ENCODE measurements at regions not wholly inside any gene's neighbourhood (a gene's known extent, or its start where the extent isn't known, plus 50 kb on each side); places are given as distances from the start of the nearest gene placed in this dataset.

- intact Hi-C loops (cut with micrococcal nuclease), result no loop called here
- Histone ChIP-seq H3K27ac (ENCODE audit: low read depth, low read length) (no peak overlapping the region), H3K9me3 (ENCODE audit: control insufficient read depth in 1 of 2, low read length in 2 of 2) (no peaks in the 10 kb centered on the region), H3K4me1 (ENCODE audit: insufficient read depth, low read length) (no peaks in the 10 kb centered on the region), H3K4me3 (ENCODE audit: low read length in 2 of 2) (no peak overlapping the region), H3K27me3 (ENCODE audit: insufficient read depth, low read length) (no peaks in the 10 kb centered on the region), H3K36me3 (ENCODE audit: insufficient read depth, low read length) (no peaks in the 10 kb centered on the region)
- no peaks in the 10 kb centered on the region for H3K4me1 Mint-ChIP-seq
- CTCF ChIA-PET (ENCODE audit: partially characterized antibody), result no interaction called here
- no peak for DNase-seq
- H3K4me3 Mint-ChIP-seq, result no peak overlapping the region
- no peak overlapping the region for H3K27ac Mint-ChIP-seq
- peaks cover 0 to 2% of the 10 kb centered on the region in 2 donors for H3K27me3 Mint-ChIP-seq
- no peaks in the 10 kb centered on the region for H3K36me3 Mint-ChIP-seq
- peaks cover 0 to 3% (median 0%) of the 10 kb centered on the region in 8 donors for H3K9me3 Mint-ChIP-seq
- POLR2A ChIA-PET (ENCODE audit: partially characterized antibody), result no interaction called here
Observed at GRCh38 chr12:58588770-58589169, 331.5 kb downstream of the LRIG3 start.

GRCh38 chr12:58592475-58593207 is 327.7 kb downstream of the LRIG3 start:
- H3K9me3 ChIP-seq (ENCODE audit: control insufficient read depth in 1 of 2, low read length in 2 of 2), result no peaks in the 10 kb centered on the region
- no peak overlapping the region for H3K27ac ChIP-seq (ENCODE audit: low read depth, low read length)
- no peak for DNase-seq
- Mint-ChIP-seq H3K27me3 (no peaks in the 10 kb centered on the region), H3K36me3 (no peaks in the 10 kb centered on the region), H3K27ac (no peak overlapping the region), H3K4me3 (no peak overlapping the region), H3K4me1 (no peaks in the 10 kb centered on the region), H3K9me3 (peaks cover 0 to 6% (median 0%) of the 10 kb centered on the region in 8 donors)
- ChIA-PET POLR2A (ENCODE audit: partially characterized antibody) (no interaction called here), CTCF (ENCODE audit: partially characterized antibody) (no interaction called here)
- intact Hi-C loops (cut with micrococcal nuclease), result no loop called here
- H3K4me1 ChIP-seq (ENCODE audit: insufficient read depth, low read length), result no peaks in the 10 kb centered on the region
- no peaks in the 10 kb centered on the region for H3K36me3 ChIP-seq (ENCODE audit: insufficient read depth, low read length)
- no peaks in the 10 kb centered on the region for H3K27me3 ChIP-seq (ENCODE audit: insufficient read depth, low read length)
- no peak overlapping the region for H3K4me3 ChIP-seq (ENCODE audit: low read length in 2 of 2)

GRCh38 chr12:58593557-58594304 is 326.6 kb downstream of the LRIG3 start:
- intact Hi-C loops (cut with micrococcal nuclease), result no loop called here
- Mint-ChIP-seq H3K4me1 (no peaks in the 10 kb centered on the region), H3K27ac (no peak overlapping the region), H3K9me3 (peaks cover 0 to 6% (median 0%) of the 10 kb centered on the region in 8 donors), H3K4me3 (no peak overlapping the region), H3K27me3 (no peaks in the 10 kb centered on the region), H3K36me3 (no peaks in the 10 kb centered on the region)
- no peaks in the 10 kb centered on the region for H3K36me3 ChIP-seq (ENCODE audit: insufficient read depth, low read length)
- no peaks in the 10 kb centered on the region for H3K27me3 ChIP-seq (ENCODE audit: insufficient read depth, low read length)
- DNase-seq, result peak in 1 of 5 donors; percentile 32
- no peaks in the 10 kb centered on the region for H3K4me1 ChIP-seq (ENCODE audit: insufficient read depth, low read length)
- no peak overlapping the region for H3K27ac ChIP-seq (ENCODE audit: low read depth, low read length)
- no peaks in the 10 kb centered on the region for H3K9me3 ChIP-seq (ENCODE audit: control insufficient read depth in 1 of 2, low read length in 2 of 2)
- ChIA-PET POLR2A (ENCODE audit: partially characterized antibody) (no interaction called here), CTCF (ENCODE audit: partially characterized antibody) (no interaction called here)
- no peak overlapping the region for H3K4me3 ChIP-seq (ENCODE audit: low read length in 2 of 2)

- POLR2A ChIA-PET (ENCODE audit: partially characterized antibody), result no interaction called here
Observed at GRCh38 chr12:58596381-58596780, 323.9 kb downstream of the LRIG3 start.

GRCh38 chr12:58601529-58601928 is 318.8 kb downstream of the LRIG3 start:
- Histone ChIP-seq H3K4me3 (ENCODE audit: low read length in 2 of 2) (no peak overlapping the region), H3K27me3 (ENCODE audit: insufficient read depth, low read length) (no peaks in the 10 kb centered on the region), H3K27ac (ENCODE audit: low read depth, low read length) (no peak overlapping the region), H3K36me3 (ENCODE audit: insufficient read depth, low read length) (no peaks in the 10 kb centered on the region), H3K4me1 (ENCODE audit: insufficient read depth, low read length) (no peaks in the 10 kb centered on the region), H3K9me3 (ENCODE audit: control insufficient read depth in 1 of 2, low read length in 2 of 2) (no peaks in the 10 kb centered on the region)
- Mint-ChIP-seq H3K27ac (no peak overlapping the region), H3K36me3 (no peaks in the 10 kb centered on the region), H3K4me1 (no peaks in the 10 kb centered on the region), H3K27me3 (peaks cover 0 to 3% of the 10 kb centered on the region in 2 donors), H3K9me3 (peaks cover 0 to 4% (median 1%) of the 10 kb centered on the region in 8 donors), H3K4me3 (no peak overlapping the region)
- POLR2A ChIA-PET (ENCODE audit: partially characterized antibody), result no interaction called here
- DNase-seq, result no peak
- CTCF ChIA-PET (ENCODE audit: partially characterized antibody), result no interaction called here
- intact Hi-C loops (cut with micrococcal nuclease), result no loop called here

More at GRCh38 chr12:58596381-58596780, 323.9 kb downstream of the LRIG3 start:
- Mint-ChIP-seq H3K4me1 (no peaks in the 10 kb centered on the region), H3K4me3 (no peak overlapping the region), H3K27ac (no peak overlapping the region), H3K9me3 (peaks cover 0 to 4% (median 1%) of the 10 kb centered on the region in 8 donors), H3K36me3 (no peaks in the 10 kb centered on the region), H3K27me3 (no peaks in the 10 kb centered on the region)
- Histone ChIP-seq H3K27me3 (ENCODE audit: insufficient read depth, low read length) (no peaks in the 10 kb centered on the region), H3K36me3 (ENCODE audit: insufficient read depth, low read length) (no peaks in the 10 kb centered on the region), H3K27ac (ENCODE audit: low read depth, low read length) (no peak overlapping the region), H3K4me3 (ENCODE audit: low read length in 2 of 2) (no peak overlapping the region), H3K9me3 (ENCODE audit: control insufficient read depth in 1 of 2, low read length in 2 of 2) (no peaks in the 10 kb centered on the region), H3K4me1 (ENCODE audit: insufficient read depth, low read length) (no peaks in the 10 kb centered on the region)
- no peak for DNase-seq
- intact Hi-C loops (cut with micrococcal nuclease), result no loop called here
- CTCF ChIA-PET (ENCODE audit: partially characterized antibody), result no interaction called here

- H3K27me3 Mint-ChIP-seq, result peaks cover 0 to 3% of the 10 kb centered on the region in 2 donors
- DNase-seq, result no peak
- Histone ChIP-seq H3K4me3 (ENCODE audit: low read length in 2 of 2) (no peak overlapping the region), H3K9me3 (ENCODE audit: control insufficient read depth in 1 of 2, low read length in 2 of 2) (no peaks in the 10 kb centered on the region), H3K27me3 (ENCODE audit: insufficient read depth, low read length) (no peaks in the 10 kb centered on the region), H3K4me1 (ENCODE audit: insufficient read depth, low read length) (no peaks in the 10 kb centered on the region), H3K36me3 (ENCODE audit: insufficient read depth, low read length) (no peaks in the 10 kb centered on the region), H3K27ac (ENCODE audit: low read depth, low read length) (no peak overlapping the region)
- POLR2A ChIA-PET (ENCODE audit: partially characterized antibody), result no interaction called here
- H3K4me1 Mint-ChIP-seq, result no peaks in the 10 kb centered on the region
- H3K27ac Mint-ChIP-seq, result no peak overlapping the region
- CTCF ChIA-PET (ENCODE audit: partially characterized antibody), result interaction anchor here (0.7 kb wide), 1 partner anchor 26 kb away, joined by 3 read pairs; no protein-coding TSS in a partner anchor
- H3K36me3 Mint-ChIP-seq, result no peaks in the 10 kb centered on the region
- no peak overlapping the region for H3K4me3 Mint-ChIP-seq
- peaks cover 0 to 4% (median 1%) of the 10 kb centered on the region in 8 donors for H3K9me3 Mint-ChIP-seq
- intact Hi-C loops (cut with micrococcal nuclease), result no loop called here
Observed at GRCh38 chr12:58602179-58602578, 318.1 kb downstream of the LRIG3 start.

- no peaks in the 10 kb centered on the region for H3K27me3 ChIP-seq (ENCODE audit: insufficient read depth, low read length)
- intact Hi-C loops (cut with micrococcal nuclease), result no loop called here
- ChIA-PET POLR2A (ENCODE audit: partially characterized antibody) (no interaction called here), CTCF (ENCODE audit: partially characterized antibody) (interaction anchor here (0.7 kb wide), 1 partner anchor 26 kb away, joined by 3 read pairs; no protein-coding TSS in a partner anchor)
- H3K36me3 ChIP-seq (ENCODE audit: insufficient read depth, low read length), result no peaks in the 10 kb centered on the region
- Mint-ChIP-seq H3K9me3 (peaks cover 0 to 4% (median 0%) of the 10 kb centered on the region in 8 donors), H3K27ac (no peak overlapping the region), H3K4me1 (no peaks in the 10 kb centered on the region), H3K4me3 (no peak overlapping the region), H3K27me3 (peaks cover 0 to 3% of the 10 kb centered on the region in 2 donors), H3K36me3 (no peaks in the 10 kb centered on the region)
- H3K4me1 ChIP-seq (ENCODE audit: insufficient read depth, low read length), result no peaks in the 10 kb centered on the region
- H3K27ac ChIP-seq (ENCODE audit: low read depth, low read length), result no peak overlapping the region
- no peaks in the 10 kb centered on the region for H3K9me3 ChIP-seq (ENCODE audit: control insufficient read depth in 1 of 2, low read length in 2 of 2)
- no peak for DNase-seq
- no peak overlapping the region for H3K4me3 ChIP-seq (ENCODE audit: low read length in 2 of 2)
Observed at GRCh38 chr12:58602736-58603135, 317.6 kb downstream of the LRIG3 start.

All from CD4-positive, alpha-beta memory T cell (primary cell).